ENCODE measurements at regions not wholly inside any gene's neighbourhood (a gene's known extent, or its start where the extent isn't known, plus 50 kb on each side); places are given as distances from the start of the nearest gene placed in this dataset.

- no peak for DNase-seq
These were observed 537.3 kb upstream of the TGFBR2 start for GRCh38 chr3:30069056-30069455.

GRCh38 chr3:30073040-30073439 lies 533.4 kb upstream of the TGFBR2 start:
- DNase-seq: no peak

- no peak for DNase-seq
These were observed 532.8 kb upstream of the TGFBR2 start for GRCh38 chr3:30073622-30074021.

GRCh38 chr3:30075514-30075913 lies 530.9 kb upstream of the TGFBR2 start:
- DNase-seq: no peak

GRCh38 chr3:30076899-30077298 lies 529.5 kb upstream of the TGFBR2 start:
- no peak for DNase-seq

GRCh38 chr3:30077746-30078145 lies 528.7 kb upstream of the TGFBR2 start:
- DNase-seq: no peak

GRCh38 chr3:30078736-30079135 lies 527.7 kb upstream of the TGFBR2 start:
- no peak for DNase-seq

GRCh38 chr3:30081904-30082303 lies 524.5 kb upstream of the TGFBR2 start:
- DNase-seq: no peak

GRCh38 chr3:30082652-30083051 lies 523.7 kb upstream of the TGFBR2 start:
- DNase-seq: no peak

- DNase-seq: no peak
These were observed 523.1 kb upstream of the TGFBR2 start for GRCh38 chr3:30083315-30083714.

- DNase-seq: no peak
These were observed 522.1 kb upstream of the TGFBR2 start for GRCh38 chr3:30084316-30084715.

- no peak for DNase-seq
These were observed 521.4 kb upstream of the TGFBR2 start for GRCh38 chr3:30084971-30085403.

- DNase-seq: no peak
These were observed 520.9 kb upstream of the TGFBR2 start for GRCh38 chr3:30085486-30085885.

- DNase-seq: no peak
These were observed 514.7 kb upstream of the TGFBR2 start for GRCh38 chr3:30091686-30092085.

GRCh38 chr3:30097022-30097650 lies 509.3 kb upstream of the TGFBR2 start:
- DNase-seq: no peak

- DNase-seq: no peak
These were observed 508.2 kb upstream of the TGFBR2 start for GRCh38 chr3:30098243-30098642.

- DNase-seq: no peak
These were observed 507.5 kb upstream of the TGFBR2 start for GRCh38 chr3:30098653-30099455.

GRCh38 chr3:30102356-30102755 lies 504.0 kb upstream of the TGFBR2 start:
- no peak for DNase-seq

GRCh38 chr3:30103186-30103585 lies 503.2 kb upstream of the TGFBR2 start:
- no peak for DNase-seq

GRCh38 chr3:30107531-30107930 lies 498.9 kb upstream of the TGFBR2 start:
- no peak for DNase-seq

- no peak for DNase-seq
These were observed 494.0 kb upstream of the TGFBR2 start for GRCh38 chr3:30112411-30112810.

- DNase-seq: no peak
These were observed 493.4 kb upstream of the TGFBR2 start for GRCh38 chr3:30112902-30113484.

- no peak for DNase-seq
These were observed 492.5 kb upstream of the TGFBR2 start for GRCh38 chr3:30113906-30114305.

- DNase-seq: no peak
These were observed 491.5 kb upstream of the TGFBR2 start for GRCh38 chr3:30114918-30115317.

Data from stimulated activated CD4-positive, alpha-beta T cell treated with anti-CD3 and anti-CD28 coated beads, Interleukin-12 subunit alpha, Interleukin-12 subunit beta, amount 100 ng/mL, for 4 hours (primary cell).